ENCODE measurements at regions not wholly inside any gene's neighbourhood (a gene's known extent, or its start where the extent isn't known, plus 50 kb on each side); places are given as distances from the start of the nearest gene placed in this dataset.

GRCh38 chr13:54206626-54207025 is 1178.0 kb downstream of the OLFM4 start:
- TF ChIP-seq YY2 (tag by site-specific recombination; IDR thresholded peaks at IDR 0.05) = no peak
- no peak for TF ChIP-seq REST (tag by site-specific recombination; IDR thresholded peaks at IDR 0.05)
- TF ChIP-seq, protein P1, sequence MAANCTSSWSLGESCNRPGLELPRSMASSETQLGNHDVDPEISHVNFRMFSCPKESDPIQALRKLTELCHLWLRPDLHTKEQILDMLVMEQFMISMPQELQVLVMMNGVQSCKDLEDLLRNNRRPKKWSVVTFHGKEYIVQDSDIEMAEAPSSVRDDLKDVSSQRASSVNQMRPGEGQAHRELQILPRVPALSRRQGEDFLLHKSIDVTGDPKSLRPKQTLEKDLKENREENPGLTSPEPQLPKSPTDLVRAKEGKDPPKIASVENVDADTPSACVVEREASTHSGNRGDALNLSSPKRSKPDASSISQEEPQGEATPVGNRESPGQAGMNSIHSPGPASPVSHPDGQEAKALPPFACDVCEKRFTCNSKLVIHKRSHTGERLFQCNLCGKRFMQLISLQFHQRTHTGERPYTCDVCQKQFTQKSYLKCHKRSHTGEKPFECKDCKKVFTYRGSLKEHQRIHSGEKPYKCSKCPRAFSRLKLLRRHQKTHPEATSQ (tag by site-specific recombination; IDR thresholded peaks at IDR 0.05) = no peak
- no peak for TF ChIP-seq ZNF777 (tag by site-specific recombination; IDR thresholded peaks at IDR 0.05; ENCODE audit: borderline replicate concordance)
- TF ChIP-seq, protein P2, sequence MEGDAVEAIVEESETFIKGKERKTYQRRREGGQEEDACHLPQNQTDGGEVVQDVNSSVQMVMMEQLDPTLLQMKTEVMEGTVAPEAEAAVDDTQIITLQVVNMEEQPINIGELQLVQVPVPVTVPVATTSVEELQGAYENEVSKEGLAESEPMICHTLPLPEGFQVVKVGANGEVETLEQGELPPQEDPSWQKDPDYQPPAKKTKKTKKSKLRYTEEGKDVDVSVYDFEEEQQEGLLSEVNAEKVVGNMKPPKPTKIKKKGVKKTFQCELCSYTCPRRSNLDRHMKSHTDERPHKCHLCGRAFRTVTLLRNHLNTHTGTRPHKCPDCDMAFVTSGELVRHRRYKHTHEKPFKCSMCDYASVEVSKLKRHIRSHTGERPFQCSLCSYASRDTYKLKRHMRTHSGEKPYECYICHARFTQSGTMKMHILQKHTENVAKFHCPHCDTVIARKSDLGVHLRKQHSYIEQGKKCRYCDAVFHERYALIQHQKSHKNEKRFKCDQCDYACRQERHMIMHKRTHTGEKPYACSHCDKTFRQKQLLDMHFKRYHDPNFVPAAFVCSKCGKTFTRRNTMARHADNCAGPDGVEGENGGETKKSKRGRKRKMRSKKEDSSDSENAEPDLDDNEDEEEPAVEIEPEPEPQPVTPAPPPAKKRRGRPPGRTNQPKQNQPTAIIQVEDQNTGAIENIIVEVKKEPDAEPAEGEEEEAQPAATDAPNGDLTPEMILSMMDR (tag by site-specific recombination; IDR thresholded peaks at IDR 0.05) = no peak
- TF ChIP-seq ZNF76 (tag by site-specific recombination; IDR thresholded peaks at IDR 0.05; ENCODE audit: borderline replicate concordance, low read depth) = no peak
- TF ChIP-seq, protein P3, sequence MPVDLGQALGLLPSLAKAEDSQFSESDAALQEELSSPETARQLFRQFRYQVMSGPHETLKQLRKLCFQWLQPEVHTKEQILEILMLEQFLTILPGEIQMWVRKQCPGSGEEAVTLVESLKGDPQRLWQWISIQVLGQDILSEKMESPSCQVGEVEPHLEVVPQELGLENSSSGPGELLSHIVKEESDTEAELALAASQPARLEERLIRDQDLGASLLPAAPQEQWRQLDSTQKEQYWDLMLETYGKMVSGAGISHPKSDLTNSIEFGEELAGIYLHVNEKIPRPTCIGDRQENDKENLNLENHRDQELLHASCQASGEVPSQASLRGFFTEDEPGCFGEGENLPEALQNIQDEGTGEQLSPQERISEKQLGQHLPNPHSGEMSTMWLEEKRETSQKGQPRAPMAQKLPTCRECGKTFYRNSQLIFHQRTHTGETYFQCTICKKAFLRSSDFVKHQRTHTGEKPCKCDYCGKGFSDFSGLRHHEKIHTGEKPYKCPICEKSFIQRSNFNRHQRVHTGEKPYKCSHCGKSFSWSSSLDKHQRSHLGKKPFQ (tag by site-specific recombination; IDR thresholded peaks at IDR 0.05) = no peak
